CD4-positive, alpha-beta T cell treated with Interleukin-21 for 1 hour (primary cell): ENCODE measurements at regions not wholly inside any gene's neighbourhood (a gene's known extent, or its start where the extent isn't known, plus 50 kb on each side); places are given as distances from the start of the nearest gene placed in this dataset.

Source experiments
- DNase-seq: peaks from one replicate; pipeline ENCODE4 v3.0.0-alpha.2; 2020

DNA sequence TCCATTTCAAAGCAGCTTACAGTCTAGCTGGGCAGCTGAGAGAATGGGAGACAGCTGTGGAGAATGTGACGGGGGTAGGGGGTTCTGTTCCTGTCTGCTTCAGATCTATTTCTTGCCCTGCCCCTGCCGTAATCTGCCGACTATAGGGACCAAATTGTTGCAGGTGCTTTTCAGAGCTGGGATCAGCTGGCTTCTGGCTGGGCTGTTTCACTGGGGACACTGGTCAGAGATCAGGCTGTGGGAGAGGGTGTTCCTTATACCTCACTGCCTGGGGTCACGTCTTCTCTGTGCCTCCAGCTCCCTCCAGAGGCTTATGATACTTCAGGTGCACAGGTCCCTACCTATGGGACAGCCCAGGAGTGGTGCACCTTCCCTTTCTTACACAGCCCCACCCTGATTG, 514.9 kb upstream of the GOT2 start:
- no peak for DNase-seq

DNA sequence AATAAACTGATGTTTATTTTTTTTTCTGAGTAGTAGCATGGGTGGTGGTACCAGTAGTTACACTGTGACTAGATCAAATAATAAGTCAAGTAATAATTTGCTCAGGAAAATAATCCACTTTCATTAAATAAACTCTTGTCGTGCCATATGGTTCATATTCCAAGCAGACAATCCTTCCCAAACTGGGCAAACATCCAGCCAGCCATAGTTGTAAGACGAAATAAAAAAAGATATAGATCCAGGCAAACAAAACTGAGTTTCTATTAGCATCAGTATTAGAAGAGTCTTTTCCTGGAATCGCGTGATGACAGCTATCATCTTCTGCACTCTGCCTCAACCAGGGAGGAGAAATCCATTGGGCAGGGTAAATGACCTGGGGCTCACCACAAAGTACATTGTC, 508.4 kb upstream of the GOT2 start:
- no peak for DNase-seq

DNA sequence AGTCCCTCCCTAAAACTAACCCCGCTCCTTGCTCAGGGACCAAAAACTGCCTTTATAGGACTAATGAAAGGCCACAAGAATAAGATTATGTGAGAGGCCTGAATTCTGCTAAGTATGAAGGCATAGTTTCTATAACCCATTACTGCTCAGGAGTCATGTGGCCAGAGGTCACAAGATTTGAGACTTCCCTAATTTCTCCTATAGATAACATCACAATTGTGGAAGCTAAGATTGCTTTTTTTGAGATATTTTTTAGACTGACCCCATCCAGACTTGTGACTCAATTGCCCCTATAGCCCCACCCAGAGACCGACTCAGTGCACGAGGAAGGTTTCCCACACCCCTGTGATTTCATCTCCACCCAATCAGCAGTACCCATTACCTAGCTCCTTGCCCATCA, 504.1 kb upstream of the GOT2 start:
- DNase-seq, result no peak

DNA sequence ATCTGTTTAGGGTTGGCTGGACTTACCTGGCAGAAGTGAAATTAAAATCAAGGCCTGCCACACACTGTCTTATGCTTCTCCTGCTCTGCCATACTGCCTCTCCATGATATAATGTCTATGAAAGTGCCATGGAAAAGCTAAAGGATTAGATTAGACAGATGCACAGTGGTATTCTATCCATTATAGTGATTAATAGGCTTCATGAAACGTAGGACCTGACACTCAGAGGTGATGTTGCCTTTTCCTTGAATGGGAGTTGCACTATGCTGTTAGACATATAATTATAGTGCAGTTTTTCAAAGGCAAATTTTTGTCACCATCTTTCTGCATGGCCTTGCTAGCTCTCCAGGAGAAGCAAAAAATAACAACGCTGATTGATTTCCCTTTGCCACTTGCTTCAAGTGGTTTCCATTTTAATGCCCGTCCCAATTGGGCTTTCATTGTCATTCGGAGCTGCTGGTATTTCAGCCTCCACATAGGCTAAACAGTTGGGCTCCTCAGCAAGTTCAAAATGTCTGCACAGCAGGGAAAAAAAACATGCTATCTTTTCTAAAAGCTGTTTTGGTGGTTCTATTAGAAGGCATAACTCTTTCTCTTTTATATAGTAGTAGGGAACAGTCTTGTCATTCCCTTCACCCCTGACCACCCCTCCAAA, 502.8 kb upstream of the GOT2 start:
- DNase-seq, result no peak

GRCh38 chr16:59224401-59224800, 490.3 kb upstream of the GOT2 start:
- DNase-seq, result no peak

GRCh38 chr16:59220011-59220410, 485.9 kb upstream of the GOT2 start:
- DNase-seq, result no peak

DNA sequence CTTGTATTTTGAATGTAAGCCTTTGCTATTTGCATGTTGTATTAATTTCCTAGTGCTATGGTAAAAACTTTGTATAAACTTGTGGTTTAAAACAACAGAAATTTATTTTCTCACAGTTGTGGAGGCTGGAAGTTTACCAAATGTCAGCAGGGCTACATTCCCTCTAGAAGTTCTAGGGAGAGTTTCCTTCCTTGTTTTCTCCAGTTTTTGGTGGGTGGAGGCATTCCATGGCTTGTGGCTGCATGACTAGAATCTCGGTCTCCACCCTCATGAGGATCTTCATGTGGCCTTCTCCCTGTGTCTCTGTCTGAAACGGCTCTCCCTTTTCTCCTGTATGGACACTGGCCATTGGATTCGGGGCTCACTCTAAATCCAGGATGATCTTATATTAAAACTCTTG, 482.2 kb upstream of the GOT2 start:
- DNase-seq, result no peak

- no peak for DNase-seq
These were observed 480.3 kb upstream of the GOT2 start for GRCh38 chr16:59214455-59214854.

GRCh38 chr16:59213952-59214351, 479.8 kb upstream of the GOT2 start:
- no peak for DNase-seq

DNA sequence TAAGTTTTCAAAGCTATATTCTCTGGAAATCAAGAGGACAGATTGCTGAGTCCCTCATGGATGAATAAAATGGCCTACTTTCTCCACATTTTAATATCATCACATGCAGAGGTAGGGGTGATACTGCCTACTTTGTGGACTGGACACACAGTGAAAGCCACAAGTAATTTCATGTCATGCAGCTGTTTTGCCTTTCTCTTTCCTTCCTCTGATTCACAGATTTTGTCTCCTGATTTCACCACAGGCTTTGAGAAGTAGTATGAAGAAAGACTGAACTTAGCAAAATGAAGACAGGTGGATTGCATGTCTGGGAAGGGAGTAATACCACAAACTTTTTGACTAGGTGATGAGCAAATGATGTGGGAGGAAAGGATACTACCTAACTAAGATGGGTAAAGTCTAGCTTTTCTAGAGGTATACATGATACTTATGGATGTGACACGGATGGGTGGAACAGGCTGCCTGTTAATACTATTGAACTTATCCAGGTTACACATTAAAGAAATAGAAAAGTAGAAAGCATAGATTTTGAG, 478.4 kb upstream of the GOT2 start:
- DNase-seq, result no peak

DNA sequence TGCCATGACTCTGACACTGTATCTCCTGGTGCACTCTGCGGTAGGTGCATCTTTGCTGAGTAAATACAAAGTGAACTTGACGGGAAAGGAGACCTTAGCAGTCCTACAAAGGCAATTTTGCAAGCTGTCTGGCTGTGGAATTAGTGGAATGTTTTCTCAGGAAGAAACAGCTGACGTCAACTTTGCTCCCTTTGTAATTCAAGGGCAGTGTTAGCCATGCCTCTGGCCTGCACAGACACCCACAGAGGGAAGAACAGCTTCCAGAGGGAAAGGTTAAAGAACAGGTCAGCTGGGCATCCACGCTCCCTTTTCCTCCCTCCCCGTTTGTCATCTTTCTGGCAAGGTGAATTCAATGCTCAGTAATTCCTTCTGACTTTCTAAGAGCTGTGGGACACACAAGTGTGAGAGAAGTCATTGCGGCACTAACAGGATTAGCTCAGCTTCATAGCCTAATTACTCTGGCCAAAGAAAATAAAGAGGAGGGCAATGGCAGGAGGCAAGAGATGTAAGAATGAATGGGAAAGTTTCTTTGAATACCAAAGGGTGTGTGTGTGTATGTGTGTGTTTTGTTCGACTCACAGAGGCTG, 476.9 kb upstream of the GOT2 start:
- no peak for DNase-seq

DNA sequence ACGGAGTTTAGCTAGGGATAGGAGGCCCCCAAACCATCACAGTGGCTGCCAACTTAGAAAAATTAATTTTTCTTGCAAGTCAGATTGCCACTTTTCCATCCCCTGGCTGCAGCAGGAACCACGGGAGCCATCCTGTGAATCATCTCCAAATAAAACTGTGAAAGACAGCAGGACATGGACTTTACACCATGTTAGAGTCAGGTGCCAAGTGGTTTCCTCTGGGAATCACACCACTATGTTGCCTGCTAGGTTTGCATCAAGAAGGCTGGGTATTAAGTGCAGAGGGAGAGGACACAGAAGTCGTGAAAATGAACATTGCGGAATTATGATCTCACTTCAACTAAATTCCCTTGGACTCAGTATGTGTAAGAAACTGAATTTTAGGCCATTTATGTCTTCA, 471.3 kb upstream of the GOT2 start:
- no peak for DNase-seq

DNA sequence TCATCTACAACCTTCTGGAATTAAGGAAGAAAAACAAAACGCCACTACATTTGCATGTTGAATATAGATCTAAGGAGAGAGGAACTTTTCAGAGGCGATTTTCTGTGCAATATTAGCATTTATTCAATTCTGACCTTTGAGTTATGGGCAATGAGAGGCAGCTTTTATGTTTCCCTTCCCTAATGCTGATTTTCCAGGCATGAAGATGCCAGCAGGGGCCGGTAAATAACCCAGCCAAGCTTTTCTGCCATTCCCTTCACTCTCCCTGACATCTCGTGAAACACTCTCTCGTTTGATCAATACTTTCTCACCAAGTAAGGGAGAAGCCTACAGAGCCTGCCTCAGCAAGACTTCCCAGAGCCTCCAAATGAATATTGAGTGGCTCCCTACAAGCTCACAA, 470.5 kb upstream of the GOT2 start:
- no peak for DNase-seq

DNA sequence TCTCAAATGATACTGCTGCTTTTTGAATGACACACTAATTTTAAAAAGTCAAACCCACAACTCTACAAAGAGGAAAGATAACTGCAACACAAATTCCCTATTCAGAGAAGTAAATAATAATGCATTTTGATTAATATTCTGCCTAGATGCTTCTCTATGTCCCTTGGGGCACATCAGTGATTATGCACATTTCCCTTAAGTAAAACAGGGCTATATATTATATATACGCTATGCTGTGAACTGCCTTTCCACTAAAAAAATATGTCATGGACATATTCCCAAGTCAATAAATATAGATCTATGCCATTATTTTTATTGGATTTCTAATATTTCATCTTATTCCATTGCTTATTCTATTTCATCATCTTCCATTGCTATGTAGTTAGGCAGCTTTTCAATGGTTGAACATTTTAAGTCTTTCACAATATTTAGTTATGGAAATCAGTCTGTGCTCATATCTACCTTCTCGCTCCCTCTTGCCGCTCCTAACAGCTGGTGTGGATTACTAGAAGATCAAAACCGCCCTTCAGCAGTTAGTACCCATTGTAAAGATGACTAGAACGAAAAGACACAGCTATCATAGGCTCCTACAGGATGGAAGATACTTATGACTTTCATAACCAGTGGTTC, 468.2 kb upstream of the GOT2 start:
- no peak for DNase-seq

DNA sequence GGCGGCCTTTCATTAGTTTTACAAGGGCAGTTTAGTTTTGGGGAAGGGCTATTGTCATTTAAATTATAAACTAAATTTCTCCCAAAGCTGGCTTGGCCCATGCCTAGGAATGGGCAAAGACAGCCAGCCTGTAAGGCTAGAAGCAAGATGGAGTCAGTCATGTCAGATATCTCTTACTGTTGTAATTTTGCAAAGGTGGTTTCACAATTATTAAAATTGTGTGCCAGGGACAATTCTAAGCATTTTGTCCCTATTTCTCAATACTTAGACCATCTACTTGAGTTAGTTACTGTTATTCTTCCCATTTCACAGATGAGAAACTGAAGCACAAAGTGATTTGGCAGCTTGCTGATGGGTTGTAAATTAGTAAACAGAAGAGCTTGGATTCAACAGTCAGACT, 467.7 kb upstream of the GOT2 start:
- DNase-seq, result no peak

- DNase-seq, result no peak
These were observed 467.0 kb upstream of the GOT2 start for GRCh38 chr16:59201160-59201559.

GRCh38 chr16:59198487-59198886, 464.4 kb upstream of the GOT2 start:
- DNase-seq, result no peak

DNA sequence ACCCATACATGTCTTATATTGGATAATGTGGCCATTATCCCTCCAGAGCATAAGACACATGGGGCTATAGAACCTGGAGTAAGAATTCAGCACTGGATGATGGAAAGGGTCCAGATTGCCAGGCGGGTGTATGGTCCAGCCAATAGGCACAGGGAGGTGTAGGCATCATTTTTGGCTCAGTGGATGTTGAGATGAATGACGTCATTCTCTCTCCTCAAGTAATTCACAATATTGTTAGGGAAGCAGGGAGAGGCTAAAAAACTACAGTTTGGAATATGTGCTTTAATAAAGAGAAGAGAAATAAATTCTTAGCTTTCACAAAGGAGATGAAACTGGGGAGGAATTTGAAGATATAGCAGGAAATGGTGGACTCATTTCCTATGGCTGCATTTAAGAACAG, 461.1 kb upstream of the GOT2 start:
- no peak for DNase-seq

DNA sequence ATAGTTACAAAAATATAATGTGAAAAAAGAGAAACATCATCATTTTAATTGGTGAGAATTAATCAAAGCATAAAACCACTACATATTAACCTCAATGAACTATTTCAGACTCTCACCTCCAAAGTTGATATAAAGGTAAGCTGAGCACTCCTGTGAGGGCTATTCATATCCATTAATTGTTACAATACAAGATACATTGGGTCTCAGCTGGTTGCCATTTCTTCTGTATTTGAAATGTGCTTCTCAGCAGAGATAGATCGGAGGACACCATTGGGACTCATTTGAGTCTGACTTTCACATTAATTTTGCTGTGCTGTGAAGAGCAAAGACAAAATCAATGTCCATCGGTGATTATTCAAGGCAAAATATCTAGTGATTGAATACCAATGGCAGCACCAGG, 459.5 kb upstream of the GOT2 start:
- no peak for DNase-seq

GRCh38 chr16:59192551-59193199, 458.6 kb upstream of the GOT2 start:
- no peak for DNase-seq

- no peak for DNase-seq
These were observed 456.6 kb upstream of the GOT2 start for GRCh38 chr16:59190731-59191130.

DNA sequence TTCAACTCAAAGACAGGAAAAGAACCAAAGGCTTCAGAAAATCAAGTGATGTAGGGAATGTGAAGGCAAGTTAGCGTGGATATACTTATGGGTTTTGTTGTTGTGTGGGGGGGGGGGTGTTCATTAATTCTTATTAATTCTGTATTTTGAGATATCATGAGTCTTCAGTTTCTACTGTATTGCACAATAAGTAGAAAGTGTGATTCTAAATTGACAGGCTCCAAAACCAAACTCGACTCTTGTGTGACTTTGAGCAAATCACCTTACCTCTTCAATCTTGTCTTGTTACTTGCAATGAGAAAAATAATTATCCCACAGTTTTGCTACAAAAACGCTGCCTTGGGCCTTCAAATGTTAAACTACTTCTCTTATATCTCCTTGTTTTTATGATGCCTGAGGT, 453.9 kb upstream of the GOT2 start:
- no peak for DNase-seq

DNA sequence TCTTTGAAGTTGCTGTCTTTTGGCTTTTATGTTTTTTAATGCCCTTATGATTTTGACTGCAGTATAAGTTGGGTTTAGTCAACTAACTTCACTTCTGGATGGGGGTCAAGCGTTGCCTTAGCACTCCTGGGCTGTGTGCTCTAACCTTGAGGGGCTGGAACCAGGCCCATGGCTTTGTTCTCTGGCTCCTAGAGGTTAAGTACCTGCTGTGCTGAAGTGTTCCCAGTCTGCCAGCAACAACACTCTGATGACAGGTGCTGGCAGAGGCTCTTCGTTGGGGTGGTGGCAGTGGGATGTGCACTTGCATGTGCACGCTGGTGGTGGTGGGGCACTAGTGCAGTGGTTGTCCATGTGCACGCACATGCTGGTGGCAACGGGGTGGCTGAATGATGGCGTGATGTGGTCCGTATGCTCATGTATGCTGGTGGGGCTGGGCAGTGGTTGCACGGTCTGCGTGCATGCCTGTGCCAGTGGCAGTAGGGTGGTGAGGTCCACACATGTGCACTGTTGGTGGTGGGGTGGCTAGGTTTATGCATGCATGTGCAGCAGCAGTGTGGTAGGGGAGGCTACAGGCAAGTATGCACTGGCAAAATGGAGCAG, 447.8 kb upstream of the GOT2 start:
- DNase-seq, result no peak

DNA sequence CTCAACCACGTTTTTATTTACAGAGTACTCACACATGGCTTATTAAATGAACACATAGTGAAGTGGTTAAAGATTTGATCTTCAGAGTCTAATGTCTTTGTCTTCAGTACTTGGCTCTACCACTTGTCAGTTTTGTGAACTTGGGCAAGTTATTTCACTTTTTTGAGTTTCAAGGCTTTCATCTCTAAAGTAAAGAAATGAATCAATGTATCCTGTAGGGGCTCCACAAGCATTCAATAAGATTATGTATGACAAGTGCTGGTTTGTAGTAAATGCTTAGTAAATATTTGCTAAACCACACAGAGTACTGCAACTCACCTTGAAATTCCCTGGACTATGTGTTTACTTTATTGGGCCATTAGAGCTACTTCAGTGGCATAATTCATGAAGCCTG, 446.0 kb upstream of the GOT2 start:
- DNase-seq, result no peak
